Stimulated activated CD4-positive, alpha-beta T cell treated with anti-CD3 and anti-CD28 coated beads, Interleukin-1b, Interleukin-23, amount 100 ng/mL, for 4 hours (primary cell): ENCODE measurements at regions not wholly inside any gene's neighbourhood (a gene's known extent, or its start where the extent isn't known, plus 50 kb on each side); places are given as distances from the start of the nearest gene placed in this dataset.
"Not testable (repeated sequence)": the region's sequence is repeated elsewhere in the genome, so short reads cannot be mapped to it uniquely, and the experiment has no call there.

Experiments
- DNase-seq, 2 donors: peaks; one replicate each; pipeline ENCODE4 v3.0.0-alpha.2; 2020; ENCODE audit warnings: low read depth in 2 of 2

DNA sequence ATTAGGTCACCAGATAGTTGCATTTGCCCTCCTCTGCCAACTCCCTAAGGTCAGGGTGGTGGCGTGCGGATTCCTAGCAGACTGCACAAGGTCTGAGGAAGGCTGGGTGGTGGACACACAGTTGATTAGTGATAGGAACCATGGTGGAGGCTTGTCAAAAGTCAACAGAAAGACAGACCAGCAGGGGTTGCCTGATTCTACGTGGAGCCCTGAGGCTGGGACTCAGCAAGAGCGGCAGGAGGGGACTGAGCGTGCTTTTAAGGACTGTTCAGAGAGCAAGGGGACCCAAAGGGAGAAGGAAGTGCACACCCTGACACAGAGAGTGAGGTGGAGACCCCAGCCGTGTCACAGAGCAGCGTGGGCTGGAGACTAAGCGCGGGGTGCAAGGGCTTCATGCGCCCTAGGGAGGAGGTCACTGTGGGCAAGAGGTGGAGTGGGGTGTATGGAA is 513.2 kb downstream of the RNF144A start:
- no peak for DNase-seq

DNA sequence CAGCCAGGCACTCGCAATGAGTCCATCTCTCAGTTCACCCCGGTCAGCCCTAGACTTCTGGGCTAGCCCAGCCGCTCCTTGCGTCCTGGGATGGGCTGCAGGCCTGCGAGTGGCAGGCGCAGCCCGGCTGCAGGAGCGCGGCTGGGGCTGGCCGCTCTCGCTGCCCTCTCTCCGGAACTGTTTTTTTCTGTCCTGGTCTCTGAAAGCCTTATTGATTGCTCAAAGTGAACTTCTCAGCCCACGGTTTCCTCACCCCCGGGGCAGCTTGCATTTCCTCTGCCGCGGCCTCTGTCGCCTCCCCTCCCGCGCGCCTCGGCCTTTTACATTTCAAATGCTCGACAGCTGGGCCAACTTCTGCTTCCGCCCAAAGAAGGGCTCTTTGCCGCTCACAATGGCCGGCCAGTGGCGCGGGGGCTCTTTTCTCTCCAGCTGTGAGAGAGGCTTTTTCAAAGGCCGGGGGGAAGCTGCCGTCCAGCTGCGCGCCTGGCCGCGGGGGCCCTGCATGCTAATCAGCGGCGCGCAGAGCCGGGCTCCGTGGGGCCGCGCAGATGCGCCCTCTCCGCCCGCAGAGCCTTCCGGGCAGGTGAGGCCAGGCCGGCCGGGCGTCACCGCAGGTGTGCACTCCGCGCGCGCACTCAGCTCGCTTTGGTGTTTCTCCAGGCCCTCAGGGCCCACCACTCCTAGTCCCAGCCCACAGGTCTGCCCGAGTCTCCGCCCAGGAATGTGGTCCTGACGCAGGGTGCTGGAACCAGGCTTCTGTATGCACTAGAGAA is 513.8 kb downstream of the RNF144A start:
- DNase-seq, result no peak

DNA sequence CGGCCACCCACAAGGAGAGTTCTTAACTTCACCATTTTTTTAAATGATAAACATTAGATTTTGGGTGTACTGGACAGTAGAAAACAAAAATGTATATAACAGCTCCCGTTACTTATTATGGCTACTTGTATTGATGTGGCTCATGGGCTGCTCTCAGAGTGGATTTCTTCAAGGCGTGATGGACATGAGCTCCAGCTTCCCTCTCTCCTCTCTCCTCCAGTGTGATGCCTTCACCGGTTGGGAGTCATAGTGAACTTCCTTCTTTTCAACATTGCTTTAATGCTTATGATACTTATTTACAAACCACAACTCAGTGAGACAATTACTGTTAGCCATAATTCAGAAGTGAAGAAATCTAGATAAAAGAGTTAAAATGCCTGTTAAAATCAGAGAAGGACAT is 515.2 kb downstream of the RNF144A start:
- DNase-seq, result no peak

DNA sequence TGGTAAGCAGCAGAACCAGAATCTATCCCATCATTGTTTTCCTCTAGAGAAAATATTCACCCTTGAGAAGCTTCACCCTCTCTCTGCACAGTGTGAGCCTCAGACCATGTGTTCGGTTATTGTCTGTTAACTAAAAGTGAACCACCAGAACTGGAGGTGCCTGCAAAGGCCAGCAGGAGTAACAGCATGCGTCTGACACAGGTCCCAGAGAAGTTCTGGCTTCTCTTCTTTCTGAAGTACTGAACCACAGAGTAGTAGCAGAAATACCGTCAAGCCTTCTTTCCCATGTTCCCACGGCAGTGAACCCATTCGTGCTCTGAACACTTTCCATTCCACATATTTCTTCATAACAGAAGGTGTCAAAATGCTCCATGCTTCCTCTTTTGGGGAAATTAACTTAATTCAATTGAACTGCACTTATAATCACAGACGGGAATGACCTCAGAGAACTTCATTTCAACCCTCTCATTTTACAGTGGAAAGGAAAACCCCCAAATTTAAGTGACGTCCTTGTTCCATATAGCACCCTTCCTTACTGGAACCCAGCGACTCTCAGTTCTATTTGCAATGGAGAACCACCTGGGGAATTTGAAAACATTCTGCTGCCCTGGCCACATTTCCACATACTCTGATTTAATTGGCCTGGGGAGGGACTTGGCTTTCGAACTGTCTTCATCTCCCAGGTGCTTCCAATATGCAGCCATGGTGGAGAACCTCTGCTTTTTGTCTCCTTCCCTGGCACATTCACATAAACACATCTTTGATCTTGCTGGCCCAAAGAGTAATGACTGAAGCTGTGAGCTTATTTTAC is 519.1 kb downstream of the RNF144A start:
- DNase-seq, result no peak

DNA sequence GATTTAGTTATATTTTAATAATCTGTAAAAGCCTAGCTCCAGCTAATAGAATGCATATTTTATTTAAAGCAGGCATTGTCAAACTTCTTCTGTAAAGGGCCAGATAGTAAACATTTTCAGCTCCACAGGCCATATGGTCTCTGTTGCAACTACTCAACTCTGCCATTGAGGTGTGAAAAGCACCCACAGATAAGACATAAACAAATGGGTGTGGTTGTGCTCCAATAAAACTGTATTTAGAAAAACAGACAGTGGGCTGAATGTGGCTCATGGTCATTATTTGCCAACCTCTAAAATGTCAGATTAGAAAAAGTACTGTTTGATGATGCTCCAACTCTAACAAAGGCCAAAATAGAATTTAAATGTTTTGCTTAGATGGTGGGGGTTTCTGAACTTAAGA is 519.9 kb downstream of the RNF144A start:
- DNase-seq, result no peak

DNA sequence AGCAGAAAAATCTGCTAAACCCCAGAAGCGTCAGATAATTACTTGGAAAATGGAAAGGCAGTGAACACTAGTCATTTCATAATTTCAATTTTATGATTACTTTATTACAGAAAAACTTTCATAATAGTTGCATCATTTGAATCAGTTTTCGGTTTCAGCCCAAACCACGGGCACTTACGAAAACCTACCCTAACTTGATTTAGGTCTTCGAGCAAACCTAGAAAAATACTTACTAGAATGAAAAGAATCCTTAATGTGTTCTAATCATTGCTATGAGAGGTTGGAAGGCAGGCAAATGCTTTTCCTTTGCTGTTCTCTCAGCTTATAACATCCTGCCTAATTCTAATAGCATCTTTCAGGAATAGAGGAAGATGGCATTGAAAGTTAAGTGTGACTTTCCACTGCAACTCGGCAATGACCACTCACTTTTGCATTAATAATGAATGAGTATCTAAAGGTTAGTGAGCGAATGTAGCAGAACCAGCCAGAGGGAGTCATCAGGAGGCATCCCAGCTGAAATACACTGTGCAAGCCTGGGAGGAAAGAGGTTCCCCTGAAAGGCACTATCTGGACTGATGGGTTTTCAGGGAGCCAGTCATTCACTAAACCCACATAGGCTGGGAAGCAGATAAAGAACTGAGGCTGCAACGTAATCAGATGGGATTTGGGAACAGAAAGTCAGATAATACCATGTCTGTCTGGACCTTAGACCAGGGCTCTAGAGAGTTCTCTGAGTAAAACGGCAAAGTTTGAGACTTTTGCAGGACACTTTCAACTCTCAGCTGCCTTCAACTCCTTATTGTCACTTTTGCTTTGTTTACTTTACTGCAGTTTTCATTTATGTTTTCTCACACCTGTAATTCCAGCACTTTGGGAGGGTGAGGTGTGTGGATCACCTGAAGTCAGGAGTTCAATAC is 520.8 kb downstream of the RNF144A start:
- no peak for DNase-seq

DNA sequence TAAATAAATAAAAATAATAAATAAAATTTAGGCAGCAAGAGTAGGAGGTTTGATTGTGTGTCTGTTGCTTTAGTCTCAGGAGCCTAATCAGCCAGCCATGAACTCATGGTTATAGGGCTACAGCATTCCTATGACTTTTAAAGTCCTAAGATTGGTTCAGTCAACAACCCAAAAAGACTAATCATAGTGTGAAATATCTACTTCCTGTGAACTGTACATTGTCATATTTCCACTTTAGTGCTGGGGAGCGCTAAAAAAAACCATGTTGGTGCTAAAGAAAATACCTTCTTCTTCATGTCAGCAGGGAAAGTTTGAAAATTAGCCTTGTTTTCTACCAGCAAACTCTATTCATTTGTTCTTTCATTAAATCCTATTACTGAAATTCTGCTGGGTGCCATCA is 521.6 kb downstream of the RNF144A start:
- DNase-seq, result no peak

DNA sequence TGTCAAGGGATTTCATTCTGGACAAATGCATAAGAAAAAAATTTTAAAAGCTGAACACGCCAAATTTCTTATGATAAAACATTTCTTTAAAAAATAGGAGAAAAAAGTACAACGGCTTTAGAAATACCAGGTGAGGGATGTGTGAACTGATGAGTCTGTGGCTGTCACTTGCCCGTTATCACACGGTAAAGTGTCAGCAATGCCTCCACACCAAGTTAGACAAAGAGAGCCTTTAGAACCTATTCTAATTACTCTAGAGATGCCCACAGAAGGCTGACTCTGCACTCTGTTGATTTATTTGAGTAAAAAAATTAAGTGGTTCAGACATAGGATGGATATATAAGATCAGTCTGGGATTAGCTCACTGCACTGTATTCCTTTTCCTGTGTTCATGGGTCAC is 523.8 kb downstream of the RNF144A start:
- no peak for DNase-seq

DNA sequence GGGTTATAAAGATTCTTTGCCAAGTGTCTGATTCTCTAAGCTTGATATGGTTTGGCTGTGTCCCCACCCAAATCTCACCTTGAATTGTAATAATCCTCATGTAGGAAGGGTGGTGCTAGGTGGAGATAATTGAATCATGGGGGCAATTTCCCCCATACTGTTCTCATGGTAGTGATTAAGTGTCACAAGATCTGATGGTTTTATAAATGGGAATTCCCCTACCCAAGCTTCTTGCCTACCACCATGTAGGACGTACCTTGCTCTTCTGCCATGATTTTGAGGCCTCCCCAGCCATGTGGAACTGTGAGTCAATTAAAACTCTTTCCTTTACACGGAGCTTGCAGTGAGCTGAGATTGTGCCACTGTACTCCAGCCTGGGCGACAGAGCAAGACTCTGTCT is 524.6 kb downstream of the RNF144A start:
- not testable (repeated sequence) for DNase-seq

DNA sequence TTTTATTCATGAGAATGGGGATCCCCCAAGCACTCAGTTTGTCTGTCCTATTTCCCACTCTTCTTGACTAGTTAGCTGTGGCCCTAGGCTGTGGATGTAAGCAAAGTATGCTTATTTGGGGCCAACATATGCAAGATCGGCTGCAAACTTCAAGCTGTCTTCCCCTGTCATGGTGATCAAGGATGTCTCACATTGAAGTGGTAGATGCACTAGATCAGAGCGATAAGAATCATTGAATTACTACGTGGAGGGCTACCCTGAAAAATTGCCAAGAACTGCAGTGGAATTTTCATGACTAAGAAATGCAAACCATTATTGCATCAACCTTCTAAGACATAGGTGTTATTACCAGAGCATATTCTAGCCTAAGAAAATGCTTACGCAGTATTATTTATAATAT is 527.4 kb downstream of the RNF144A start:
- DNase-seq, result no peak

DNA sequence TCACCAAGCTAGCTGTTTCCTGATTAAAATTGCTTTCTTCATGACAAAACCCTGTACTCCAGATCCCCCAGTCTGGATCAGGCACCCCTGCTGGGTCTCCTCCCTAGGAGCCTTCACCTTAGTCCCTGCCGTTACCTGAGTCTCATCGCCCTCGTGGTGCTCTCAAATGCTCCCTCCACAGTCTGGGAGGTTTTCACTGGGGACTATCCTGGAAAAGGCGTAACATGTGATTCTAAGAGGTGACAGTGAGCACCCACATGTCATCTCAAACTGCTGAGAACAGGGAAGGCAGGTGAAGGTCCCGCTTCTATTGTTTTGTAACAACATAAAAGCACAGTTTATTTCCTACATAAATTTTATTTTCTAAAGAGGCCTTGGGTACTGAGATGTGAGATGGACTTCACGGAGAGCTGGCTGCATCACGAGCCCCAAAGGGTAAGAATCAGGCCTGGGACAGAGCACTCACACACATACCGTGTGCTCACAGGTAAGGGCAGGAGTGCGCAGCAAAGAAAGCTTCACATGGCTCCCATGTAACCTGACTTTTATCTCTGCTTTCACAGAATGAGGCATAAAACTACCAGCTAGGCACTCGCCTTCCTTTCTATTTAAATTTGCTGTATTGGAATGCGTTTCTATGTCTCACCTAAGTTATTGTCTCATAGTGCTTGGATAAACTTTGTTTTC is 531.5 kb downstream of the RNF144A start:
- no peak for DNase-seq

DNA sequence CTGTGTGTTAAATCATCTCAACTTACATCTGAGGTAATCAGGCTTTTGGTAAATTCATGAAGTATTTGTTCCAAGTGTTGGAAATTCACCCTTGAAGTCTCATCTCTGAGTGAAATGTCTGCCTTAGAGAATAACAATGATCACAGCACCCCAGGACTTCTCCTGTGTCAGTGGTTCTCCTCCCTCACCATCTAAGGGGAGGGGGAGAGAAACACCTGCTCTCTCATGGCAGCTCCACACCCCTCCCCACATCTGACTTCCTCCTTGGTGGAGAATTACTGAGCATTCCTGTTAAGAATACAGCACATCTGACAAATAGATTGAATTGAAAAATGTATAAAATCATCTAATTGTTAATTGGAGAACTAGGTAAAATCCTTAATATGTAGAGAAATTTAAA is 532.1 kb downstream of the RNF144A start:
- DNase-seq, result no peak

DNA sequence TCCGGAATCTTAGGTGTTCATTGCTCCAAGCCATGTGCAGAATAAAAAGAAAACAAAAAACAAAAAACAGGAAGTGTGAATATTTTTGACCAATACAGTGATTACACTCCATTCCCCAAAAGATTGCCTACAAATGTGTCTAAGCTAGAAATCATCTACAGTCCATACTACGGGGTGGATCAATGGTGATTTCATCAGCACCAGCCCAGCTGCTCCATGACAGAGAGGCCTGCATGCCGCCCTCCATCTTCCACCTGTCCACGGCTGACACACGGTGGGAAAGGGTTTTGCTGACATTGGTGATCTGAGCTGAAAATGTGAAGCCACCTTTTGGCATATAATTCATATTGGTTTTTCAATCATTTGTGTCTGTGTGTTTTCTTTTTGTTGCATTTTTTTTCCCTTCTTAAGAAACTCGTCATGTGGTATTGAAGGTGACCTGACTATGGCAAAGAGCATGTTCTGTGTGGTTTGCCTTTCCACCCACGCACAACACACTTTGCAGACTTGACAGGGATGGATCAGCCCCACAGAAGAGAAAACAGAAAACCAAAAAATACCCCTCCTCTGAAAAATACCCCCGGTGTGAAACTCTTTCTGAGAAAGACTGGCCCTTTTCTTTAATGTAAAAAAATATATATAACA is 533.1 kb downstream of the RNF144A start:
- DNase-seq, result peak in 1 of 2 donors; percentile 41

DNA sequence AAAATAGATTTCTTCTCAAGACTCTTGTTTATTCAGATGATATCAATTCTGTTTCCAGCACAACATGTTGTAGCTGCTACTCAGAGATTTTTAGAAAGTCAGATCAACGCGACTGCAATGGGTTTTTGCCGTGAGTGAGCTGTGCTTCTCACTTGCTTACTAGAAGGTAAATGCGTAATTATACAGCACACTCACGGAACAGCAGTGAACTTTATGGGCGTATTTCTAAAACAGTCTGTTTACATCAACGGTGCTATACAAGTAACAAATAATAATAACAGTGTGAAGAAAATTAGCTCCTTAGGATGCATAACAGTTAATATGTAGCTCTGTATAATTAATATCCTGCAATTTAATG is 533.6 kb downstream of the RNF144A start:
- no peak for DNase-seq

DNA sequence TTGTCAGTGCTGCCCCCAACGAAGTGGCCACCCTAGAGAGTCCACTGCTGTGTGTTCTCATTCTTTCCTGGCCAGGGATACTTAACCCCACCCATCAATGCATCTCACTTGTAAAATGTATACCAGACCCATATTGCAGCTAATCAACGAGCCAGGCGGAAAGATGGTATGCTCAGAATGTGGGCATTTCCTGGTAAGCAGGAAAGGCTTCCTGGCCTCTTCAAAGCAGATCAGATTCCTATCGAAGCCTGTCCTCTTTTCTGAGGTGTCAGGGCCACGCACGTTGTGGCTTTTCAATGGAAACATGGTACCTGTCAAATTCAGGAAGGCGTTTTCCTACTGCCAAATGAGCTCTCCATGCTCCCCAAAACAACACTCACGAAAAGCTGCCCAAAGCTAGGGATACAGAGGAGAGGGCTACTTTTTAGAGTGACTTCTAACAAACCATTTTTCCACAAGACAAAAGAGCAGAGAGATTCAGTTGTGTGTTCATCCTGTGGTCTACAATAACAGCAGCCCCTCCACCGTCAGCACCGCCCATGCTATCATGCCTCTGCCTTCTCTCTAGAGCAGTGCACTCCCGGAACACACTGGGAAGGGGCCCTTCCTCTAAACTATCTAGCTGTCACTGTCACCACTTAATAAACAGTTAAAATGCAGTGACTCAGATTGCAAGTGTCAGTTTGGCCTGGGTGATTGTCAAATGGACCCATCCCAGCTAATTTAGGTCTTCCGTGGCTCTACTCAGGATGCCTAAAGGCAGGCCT is 535.1 kb downstream of the RNF144A start:
- no peak for DNase-seq

DNA sequence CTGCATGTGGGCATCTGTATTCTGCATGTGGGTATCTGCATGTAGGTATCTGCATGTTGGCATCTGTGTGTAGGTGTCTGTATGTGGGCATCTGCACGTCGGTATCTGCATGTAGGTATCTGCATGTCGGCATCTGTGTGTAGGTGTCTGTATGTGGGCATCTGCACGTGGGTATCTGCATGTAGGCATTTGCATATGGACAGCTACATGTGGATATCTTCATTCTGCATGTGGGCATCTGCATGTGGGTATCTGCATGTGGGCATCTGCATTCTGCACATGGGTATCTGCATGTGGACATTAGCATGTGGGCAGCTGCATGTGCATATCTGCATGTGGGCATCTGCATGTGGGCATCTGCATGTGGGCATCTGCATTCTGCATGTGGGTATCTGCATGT is 537.4 kb downstream of the RNF144A start:
- no peak for DNase-seq

DNA sequence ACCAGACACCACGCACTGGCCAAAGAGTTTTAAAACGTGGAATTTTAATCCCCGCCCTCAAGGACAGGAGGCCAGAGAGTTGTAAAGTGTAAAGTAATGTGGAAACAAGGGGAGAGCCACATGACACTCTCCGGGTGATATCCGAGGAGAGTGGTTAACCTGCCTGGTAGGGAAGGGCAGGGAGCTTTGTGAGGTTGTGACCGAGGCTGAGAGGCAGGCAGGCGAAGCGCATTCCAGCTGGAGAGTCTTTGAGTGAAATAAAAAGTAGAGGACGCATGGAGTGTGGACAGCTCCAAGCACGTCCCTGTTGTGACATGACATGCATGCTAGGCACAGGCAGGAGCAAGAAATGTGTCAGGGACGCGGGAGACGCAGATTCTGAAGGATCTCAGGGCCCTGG is 539.5 kb downstream of the RNF144A start:
- DNase-seq, result no peak

DNA sequence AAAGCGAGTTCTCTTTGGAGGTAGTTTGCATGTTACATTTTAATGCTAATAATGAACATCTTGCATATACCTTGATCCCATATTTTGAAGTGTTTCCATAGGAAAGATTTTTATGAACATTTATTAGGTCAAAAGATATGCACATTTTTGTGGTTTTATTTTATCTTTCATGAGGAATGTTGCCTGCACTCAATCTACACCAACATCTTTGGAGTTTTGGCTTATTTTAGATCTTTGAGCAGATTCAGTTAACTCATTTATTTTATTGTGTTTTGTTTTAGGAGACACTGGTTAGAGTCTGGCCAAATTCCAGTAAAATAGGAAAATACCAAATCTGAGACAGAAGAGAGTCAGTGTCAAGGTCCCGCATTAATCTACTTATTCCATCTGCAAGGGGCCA is 540.9 kb downstream of the RNF144A start:
- DNase-seq, result no peak

DNA sequence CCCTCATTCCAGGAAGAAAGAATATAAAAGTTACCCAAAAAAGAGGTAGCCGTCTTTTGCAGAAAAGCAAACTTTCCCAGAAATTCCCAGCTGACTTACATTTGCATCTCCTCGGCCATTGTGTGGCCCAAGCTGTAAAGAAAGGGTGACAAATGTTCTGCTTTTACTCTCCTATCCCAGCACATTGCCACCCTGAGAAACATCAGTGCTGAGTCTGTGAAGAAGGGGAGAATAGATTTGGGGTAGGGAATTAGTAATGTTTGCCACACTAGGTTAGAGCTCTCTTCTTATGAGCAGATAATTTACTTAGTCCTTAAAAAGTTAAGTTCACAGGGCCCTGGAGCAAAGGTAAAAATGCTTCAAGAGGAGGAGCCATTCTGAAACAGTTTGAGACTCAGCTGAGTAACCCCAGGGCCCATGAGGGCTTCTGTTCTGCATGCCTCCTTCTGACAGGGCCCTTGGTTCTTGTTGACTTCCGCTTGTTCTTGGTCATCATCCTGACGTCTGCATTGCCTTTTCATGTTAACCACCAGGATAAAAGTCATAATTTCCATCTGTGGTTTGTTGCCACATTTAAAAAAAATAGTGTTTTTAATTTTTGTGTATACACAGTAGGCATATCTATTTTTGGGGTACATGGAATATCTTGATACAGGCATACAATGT is 550.7 kb downstream of the RNF144A start:
- no peak for DNase-seq

DNA sequence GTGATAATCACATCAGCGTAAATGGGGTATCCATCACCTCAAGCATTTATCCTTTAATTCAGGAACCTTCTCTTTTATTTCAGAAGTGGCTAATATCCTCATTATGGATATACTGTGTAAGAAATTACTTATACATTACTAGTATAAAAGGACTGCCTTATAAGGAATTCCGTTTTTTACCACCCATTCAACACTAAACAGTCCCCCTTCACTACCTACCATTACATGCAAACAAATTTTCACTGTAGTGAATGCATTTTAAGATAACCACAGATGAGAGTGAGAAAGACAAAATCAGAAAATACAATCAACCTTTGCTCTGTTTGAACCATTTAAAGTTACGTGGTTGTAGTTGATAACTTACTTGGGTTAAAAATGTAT is 551.2 kb downstream of the RNF144A start:
- no peak for DNase-seq
